Mucosa of rectum (tissue), 2 donors: ENCODE measurements at regions not wholly inside any gene's neighbourhood (a gene's known extent, or its start where the extent isn't known, plus 50 kb on each side); places are given as distances from the start of the nearest gene placed in this dataset.
A peak's percentile ranks its signal among the peaks of the same experiment; 100 is the strongest.
"Not testable (repeated sequence)": the region's sequence is repeated elsewhere in the genome, so short reads cannot be mapped to it uniquely, and the experiment has no call there.

Source experiments
- H3K27ac ChIP-seq, 2 donors: one replicate each; pipeline ENCODE4 v1.7.0; 2013; ENCODE audit warnings: inconsistent platforms in 2 of 2, low read depth in 2 of 2, low read length in 2 of 2
- H3K27me3 ChIP-seq, 2 donors: one replicate each; pipeline ENCODE4 v1.7.0; 2013; ENCODE audit warnings: low read length in 2 of 2; ENCODE audit not compliant: control insufficient read depth in 2 of 2, insufficient read depth in 2 of 2
- H3K36me3 ChIP-seq, 2 donors: one replicate each; pipeline ENCODE4 v1.7.0; 2013; ENCODE audit warnings: low read length in 2 of 2; ENCODE audit not compliant: control insufficient read depth in 2 of 2, insufficient read depth in 2 of 2
- H3K4me1 ChIP-seq, 2 donors: one replicate each; pipeline ENCODE4 v1.7.0; 2013; ENCODE audit warnings: low read length in 2 of 2, mild to moderate bottlenecking in 1 of 2; ENCODE audit not compliant: control insufficient read depth in 2 of 2, insufficient read depth in 2 of 2
- H3K4me3 ChIP-seq, 2 donors: one replicate each; pipeline ENCODE4 v1.7.0; 2013; ENCODE audit warnings: low read length in 2 of 2
- H3K9ac ChIP-seq, 2 donors: one replicate each; pipeline ENCODE4 v1.7.0; 2013; ENCODE audit warnings: low read length in 2 of 2, low read depth in 1 of 2, mild to moderate bottlenecking in 1 of 2
- H3K9me3 ChIP-seq, 2 donors: one replicate each; pipeline ENCODE4 v1.7.0; 2013; ENCODE audit warnings: low read length in 2 of 2; ENCODE audit not compliant: control insufficient read depth in 2 of 2
- donor health status: healthy.
- donor health status: Normal muscosa, but diverticular disease.

DNA sequence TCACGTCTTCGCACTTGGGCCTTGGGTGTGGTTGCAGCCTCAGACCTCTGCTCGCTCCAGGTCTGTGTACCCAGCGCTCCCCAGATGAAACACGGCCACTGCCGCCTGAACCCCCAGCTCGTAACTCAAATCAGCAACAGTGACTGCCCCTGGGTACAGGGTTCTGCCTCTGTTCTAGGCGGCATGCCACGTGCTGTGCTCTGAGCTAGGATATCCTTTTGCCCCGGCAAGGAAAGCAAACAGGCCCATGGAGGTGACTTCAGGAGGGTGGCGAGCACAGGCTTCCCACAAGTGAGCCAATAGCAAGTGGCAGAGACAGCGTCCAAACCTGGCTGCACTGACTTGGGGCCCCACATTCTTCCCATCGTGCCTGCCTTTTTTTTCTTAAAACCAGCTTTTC, 96.3 kb upstream of the PZP start:
- not testable (repeated sequence) for H3K27ac ChIP-seq, H3K4me1 ChIP-seq, H3K36me3 ChIP-seq, H3K9me3 ChIP-seq, H3K9ac ChIP-seq, H3K4me3 ChIP-seq, H3K27me3 ChIP-seq

- not testable (repeated sequence) for H3K36me3 ChIP-seq, H3K9ac ChIP-seq, H3K27ac ChIP-seq, H3K4me1 ChIP-seq, H3K27me3 ChIP-seq, H3K4me3 ChIP-seq, H3K9me3 ChIP-seq
Observed at GRCh38 chr12:9295872-9296271, 87.7 kb upstream of the PZP start.

DNA sequence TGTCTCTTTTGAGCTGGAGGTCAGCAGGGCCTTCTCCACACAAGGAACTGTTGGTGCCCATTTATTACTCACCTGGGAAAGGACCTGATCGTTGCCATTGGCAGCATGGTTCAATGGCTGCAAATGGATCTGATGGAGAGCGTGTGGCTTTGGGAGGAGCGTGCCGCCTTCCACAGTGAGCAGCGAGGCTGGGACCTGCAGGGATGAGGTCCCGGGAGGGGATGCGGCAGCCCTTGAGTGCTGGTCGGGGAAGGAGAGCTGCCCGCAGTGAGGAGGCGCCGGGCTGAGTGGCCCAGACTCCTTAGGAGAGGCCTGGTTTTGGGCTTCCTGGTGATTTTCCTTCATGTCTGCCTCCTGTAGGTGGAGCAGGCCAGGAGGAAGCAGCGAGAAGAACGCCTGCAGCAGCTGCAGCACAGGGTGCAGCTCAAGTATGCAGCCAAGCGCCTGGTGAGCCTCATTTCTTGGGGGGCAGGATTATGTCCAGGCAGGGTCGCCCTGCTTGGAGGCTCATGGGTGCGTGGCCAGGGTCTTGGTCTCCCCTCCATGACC, 86.0 kb upstream of the PZP start:
- H3K27me3 ChIP-seq, H3K4me1 ChIP-seq, H3K4me3 ChIP-seq, H3K27ac ChIP-seq, H3K36me3 ChIP-seq, H3K9ac ChIP-seq, H3K9me3 ChIP-seq: not testable (repeated sequence)

GRCh38 chr12:9293391-9293790, 85.2 kb upstream of the PZP start:
- H3K9ac ChIP-seq, H3K9me3 ChIP-seq, H3K36me3 ChIP-seq, H3K4me3 ChIP-seq, H3K27me3 ChIP-seq, H3K27ac ChIP-seq, H3K4me1 ChIP-seq: not testable (repeated sequence)

DNA sequence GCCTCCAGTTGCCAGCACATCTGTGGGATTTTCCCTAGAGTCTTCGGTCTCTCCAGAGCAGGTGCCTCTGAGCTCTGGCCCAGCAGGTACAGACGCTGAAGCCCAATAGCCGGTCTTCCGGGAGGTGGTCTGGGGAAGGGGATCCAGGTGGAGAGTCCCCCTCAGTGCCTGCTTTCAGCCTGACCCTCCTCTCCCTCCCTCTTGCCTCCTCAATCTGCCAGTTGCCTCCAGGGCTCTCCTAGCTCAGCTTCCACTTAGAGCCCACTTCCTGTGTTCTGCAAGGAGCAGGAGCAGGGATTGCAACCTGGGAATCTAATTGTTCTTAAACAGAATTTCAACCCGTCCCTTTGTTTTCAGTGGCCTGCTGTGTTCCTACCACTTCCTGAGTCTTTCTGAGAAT, 81.8 kb upstream of the PZP start:
- H3K36me3 ChIP-seq, H3K9me3 ChIP-seq, H3K9ac ChIP-seq, H3K4me1 ChIP-seq, H3K27ac ChIP-seq, H3K27me3 ChIP-seq, H3K4me3 ChIP-seq: not testable (repeated sequence)

DNA sequence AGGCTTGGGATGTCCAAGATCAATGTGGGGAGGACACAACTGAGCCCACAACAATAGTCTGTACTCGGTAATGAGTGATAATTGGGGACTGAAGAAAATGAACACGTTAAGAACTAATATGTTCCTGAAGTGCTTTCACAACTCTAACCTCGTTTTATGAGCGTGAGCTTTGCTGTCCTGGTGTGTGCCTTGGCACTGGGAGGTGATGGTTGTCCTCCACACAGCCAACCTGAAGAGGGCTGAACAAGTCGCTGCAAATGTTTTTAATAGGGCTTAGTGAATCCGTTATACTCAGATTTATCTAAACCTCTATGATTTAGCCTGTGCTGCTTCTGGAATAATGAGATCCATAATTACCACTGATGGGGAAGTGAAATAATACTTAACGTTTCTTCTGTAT, 76.5 kb upstream of the PZP start:
- not testable (repeated sequence) for H3K27ac ChIP-seq, H3K4me1 ChIP-seq
- peak overlapping the region in 1 of 2 donors; percentile 76 for H3K4me3 ChIP-seq

DNA sequence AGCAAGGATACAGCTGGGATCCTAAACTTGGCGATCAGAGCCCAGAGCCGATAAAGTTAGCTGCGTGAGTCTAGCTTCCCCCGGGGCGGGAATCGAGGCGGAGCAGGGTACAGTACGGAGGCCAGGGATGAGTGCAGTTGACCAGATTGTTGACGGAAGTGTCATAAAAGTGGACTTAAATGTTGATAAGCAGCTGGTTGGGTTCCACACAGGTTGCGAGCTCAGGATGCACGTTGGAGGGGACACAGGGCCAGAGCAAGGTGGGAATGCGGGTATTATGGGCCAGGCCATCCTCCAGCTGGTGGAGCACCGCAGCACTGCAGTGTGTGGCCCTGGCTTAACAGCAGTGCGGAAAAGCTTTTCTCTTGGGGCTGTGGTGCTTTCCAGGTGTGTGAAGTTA, 76.0 kb upstream of the PZP start:
- Histone ChIP-seq H3K27ac (peak overlapping the region; percentile 55 to 88), H3K4me3 (peak overlapping the region; percentile 54 to 76), H3K9ac (peak overlapping the region; percentile 52 to 54)
- not testable (repeated sequence) for H3K27me3 ChIP-seq, H3K9me3 ChIP-seq, H3K36me3 ChIP-seq, H3K4me1 ChIP-seq

More for the DNA sequence above, 76.5 kb upstream of the PZP start:
- not testable (repeated sequence) for H3K9ac ChIP-seq, H3K9me3 ChIP-seq, H3K27me3 ChIP-seq, H3K36me3 ChIP-seq

DNA sequence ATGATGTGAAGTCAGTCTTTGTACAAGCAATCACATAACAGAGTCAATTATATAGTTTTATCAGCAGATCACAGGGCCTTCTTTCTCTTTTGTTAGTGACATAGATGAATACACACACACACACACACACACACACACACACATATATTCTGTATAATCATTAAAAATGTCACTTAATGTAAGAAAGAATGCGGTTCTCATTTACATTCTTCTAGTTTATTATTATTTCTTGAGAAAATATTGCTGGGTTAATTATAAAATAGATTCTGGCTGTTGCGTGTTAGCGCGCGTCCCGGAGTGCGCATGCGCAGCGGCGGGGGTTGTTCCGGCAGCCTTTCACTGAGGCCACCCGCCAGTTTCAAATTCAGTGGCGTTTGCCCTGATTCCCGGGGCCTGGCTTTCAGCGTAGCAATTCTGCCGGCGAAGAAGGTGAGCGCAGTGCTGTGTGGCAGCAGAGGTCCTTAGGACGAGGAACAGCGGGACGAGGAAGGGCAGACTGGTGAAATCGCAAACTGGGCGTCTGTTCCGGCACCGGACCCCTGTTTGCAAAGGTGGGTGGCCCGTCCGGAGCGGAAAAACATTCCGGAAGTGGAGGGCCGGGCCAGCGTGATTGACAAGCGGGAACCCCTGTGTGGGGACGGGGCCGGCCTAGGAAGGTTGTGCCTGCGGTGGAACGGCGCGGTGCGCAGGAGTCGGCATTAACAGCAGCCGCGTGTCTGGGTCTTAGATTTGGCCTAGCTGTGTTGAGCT, 75.3 kb upstream of the PZP start:
- peak overlapping the region; percentile 60 to 68 for H3K9ac ChIP-seq
- not testable (repeated sequence) for H3K4me1 ChIP-seq, H3K27me3 ChIP-seq, H3K36me3 ChIP-seq, H3K9me3 ChIP-seq
- peak overlapping the region; percentile 56 to 88 for H3K27ac ChIP-seq
- H3K4me3 ChIP-seq, result peak overlapping the region; percentile 59 to 76

DNA sequence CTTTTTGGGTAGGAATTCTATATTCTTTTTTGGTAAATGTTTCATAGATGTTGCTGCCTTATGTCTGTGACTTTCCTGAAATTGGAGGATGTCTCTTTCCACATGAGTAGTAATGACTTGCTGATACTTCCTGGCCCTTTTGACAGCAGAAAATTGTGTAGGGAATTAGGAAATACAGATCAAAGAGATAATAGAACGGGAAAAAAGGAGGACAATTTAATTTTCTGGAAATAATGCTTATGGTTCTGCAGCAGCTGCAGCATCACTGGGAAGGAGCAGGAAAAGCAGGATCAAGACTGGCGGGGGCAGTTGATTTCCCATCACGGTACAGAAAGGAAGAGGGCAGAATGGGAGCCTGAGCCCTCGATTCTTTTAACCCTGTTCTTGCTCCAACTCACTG, 68.8 kb upstream of the PZP start:
- Histone ChIP-seq H3K27ac (no peak overlapping the region), H3K9ac (no peak overlapping the region), H3K4me1 (no peaks in the 10 kb centered on the region), H3K27me3 (no peaks in the 10 kb centered on the region), H3K36me3 (no peaks in the 10 kb centered on the region), H3K4me3 (no peak overlapping the region), H3K9me3 (no peaks in the 10 kb centered on the region)

- no peaks in the 10 kb centered on the region for H3K9me3 ChIP-seq
- no peaks in the 10 kb centered on the region for H3K27me3 ChIP-seq
- no peak overlapping the region for H3K27ac ChIP-seq
- no peaks in the 10 kb centered on the region for H3K4me1 ChIP-seq
- no peaks in the 10 kb centered on the region for H3K36me3 ChIP-seq
- no peak overlapping the region for H3K4me3 ChIP-seq
- no peak overlapping the region for H3K9ac ChIP-seq
Observed at GRCh38 chr12:9273276-9273675, 65.1 kb upstream of the PZP start.

DNA sequence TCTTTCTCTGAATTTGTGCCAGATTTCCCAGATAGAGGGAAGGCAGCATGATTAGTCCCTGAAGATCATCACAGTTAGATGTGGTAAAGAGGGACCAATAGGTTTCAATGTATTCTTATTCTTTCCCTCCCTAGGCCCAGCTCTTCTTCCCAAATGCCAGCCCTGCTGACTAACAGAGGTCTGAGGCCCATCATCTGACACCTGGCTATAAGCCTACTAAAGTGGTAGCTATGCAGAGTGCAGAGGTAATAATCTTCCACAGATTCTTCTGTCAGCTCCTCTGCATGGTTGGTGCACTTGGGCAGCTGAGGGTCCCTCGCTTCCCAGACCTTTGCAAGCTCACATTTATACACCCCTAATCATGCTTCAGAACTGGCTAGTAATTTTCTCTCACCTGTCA, 63.7 kb upstream of the PZP start:
- H3K9ac ChIP-seq, result no peak overlapping the region
- no peak overlapping the region for H3K27ac ChIP-seq
- H3K9me3 ChIP-seq, result no peaks in the 10 kb centered on the region
- H3K36me3 ChIP-seq, result no peaks in the 10 kb centered on the region
- no peak overlapping the region for H3K4me3 ChIP-seq
- no peaks in the 10 kb centered on the region for H3K4me1 ChIP-seq
- H3K27me3 ChIP-seq, result no peaks in the 10 kb centered on the region
